Eye (tissue), 1 donor: ENCODE measurements at regions not wholly inside any gene's neighbourhood (a gene's known extent, or its start where the extent isn't known, plus 50 kb on each side); places are given as distances from the start of the nearest gene placed in this dataset.
"Not testable (repeated sequence)": the region's sequence is repeated elsewhere in the genome, so short reads cannot be mapped to it uniquely, and the experiment has no call there.

Experiments used
- DNase-seq: peaks from one replicate; pipeline ENCODE4 v3.0.0-alpha.2; 2015

DNA sequence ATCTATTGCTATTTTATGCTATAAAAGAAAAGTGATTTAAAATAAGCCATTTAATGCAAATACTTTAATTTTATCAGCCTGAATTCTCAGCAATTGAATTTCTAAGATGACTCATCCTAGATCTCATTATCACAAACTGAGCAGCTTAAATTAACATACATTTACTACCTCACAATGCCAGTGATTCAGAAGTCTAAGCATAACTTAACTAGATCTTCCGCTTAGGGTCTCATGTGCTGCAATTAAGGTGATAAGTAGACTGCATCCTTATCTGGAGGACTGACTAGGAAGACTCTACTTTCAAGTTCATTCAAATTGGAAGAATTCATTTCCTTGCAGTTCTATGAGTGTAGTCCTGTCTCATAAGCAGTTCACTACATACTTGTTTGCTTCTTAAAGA, 286.6 kb downstream of the COL11A1 start:
- no peak for DNase-seq

DNA sequence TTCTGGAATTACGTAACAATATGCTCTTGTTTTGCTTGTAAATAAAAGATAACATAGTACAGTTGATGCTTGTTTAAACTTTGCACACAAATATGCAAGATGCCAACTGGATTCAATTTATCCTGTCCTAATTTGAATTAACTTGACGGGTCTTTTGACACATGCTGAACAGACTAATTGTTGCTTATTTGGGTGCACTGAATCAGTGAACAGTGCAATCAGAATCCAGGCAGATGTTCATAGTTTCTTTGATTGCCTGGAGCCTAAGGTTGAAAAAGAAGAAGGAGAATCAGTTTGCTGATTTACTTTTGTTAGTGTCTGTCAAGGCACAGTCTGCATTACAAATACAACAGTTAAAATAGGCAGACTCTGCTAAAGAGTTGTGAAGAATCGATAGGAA, 307.9 kb downstream of the COL11A1 start:
- peak; percentile 44 for DNase-seq

- DNase-seq: no peak
Measured at GRCh38 chr1:102799496-102799895, 308.8 kb downstream of the COL11A1 start.

DNA sequence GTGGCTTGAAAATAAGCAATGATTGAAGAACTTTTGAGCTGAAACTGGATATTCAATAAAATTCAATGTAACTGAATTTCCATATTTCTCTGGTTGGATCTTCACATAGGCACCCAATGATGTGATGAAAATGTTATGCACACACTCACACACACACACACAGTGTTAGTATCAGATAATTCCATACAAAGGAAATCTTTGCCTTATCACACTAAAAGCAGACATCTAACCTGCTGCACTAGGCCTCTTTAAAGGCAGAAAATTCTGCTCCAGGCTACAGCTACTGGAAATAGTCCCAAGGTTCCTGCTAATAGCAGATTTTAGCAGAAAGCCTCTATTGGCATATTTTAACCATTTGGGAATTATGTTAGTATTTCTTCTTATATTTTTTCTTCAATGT, 309.6 kb downstream of the COL11A1 start:
- DNase-seq: no peak

DNA sequence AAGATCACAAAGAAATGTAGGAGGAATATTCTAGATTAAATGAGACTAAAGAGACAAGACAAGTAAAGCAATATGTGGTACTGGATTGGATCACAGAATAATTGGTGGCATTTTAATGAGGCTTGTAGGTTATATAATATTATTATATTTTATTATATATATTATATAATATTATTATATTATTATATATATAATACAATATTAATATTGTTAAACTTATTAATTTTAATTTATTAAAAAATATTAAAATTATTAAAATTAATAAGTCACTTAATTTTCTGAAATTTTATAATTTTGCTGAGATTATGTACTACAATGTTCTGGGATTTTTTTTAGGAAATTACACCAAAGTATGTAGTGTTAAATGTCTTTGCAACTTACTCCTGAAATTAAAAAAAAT, 311.9 kb downstream of the COL11A1 start:
- no peak for DNase-seq

- peak; percentile 41 for DNase-seq
Measured at GRCh38 chr1:102790997-102791396, 317.3 kb downstream of the COL11A1 start.

- DNase-seq: not testable (repeated sequence)
Measured at GRCh38 chr1:102789951-102790350, 318.4 kb downstream of the COL11A1 start.

DNA sequence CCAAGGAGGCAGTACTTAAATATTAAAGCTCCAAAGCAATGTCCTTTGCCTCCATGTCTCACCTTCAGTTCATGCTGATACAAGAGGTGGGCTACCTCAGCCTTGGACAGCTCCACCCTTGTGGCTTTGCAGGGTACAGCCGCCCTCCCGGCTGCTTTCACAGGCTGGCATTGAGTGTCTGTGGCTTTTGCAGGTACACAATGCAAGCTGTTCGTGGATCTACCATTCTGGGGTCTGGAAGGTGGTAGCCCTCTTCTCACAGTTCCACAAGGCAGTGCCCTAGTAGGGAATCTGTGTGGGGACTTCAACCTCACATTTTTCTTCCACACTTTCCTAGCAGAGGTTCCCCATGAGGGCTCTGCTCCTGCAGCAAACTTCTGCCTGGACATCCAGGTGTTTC, 324.8 kb downstream of the COL11A1 start:
- no peak for DNase-seq

GRCh38 chr1:102782144-102782543, 326.2 kb downstream of the COL11A1 start:
- no peak for DNase-seq

DNA sequence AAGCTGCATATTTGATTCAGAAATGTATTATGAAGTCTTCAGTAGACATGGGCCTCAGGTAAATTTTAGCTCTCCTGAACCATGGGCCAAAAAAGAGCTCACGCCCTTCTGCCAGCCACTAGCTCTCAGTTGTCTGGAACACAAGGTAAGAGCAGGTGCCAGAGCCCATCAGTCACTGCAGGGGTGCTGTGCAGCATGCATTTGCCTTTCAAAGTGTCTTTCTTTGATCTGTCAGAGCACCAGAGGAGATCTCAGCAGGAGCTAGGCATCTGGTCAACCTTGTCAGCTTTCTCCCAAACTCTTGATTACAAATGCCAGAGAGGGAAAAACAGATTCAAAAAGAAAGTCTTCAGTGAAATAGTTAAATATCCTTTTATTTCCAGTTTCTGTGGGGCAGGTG, 332.3 kb downstream of the COL11A1 start:
- no peak for DNase-seq

DNA sequence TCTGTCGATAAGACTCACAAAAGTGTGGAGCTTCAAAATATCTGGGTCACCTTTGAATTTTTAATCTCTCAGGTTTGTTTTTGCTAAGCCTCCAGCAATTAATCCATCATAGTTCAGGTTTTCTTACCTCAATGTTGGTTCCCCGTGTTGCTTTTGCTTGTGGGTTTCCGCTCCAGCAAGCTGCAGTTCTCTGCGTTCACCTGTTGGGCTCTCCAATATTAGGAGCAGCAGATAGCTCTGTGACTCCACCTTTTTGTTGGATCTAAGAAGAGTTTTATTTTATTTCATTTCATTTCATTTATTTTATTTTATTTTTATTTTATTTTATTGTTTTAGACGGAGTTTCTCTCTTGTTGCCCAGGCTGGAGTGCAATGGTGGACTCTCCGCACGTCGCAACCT, 335.5 kb downstream of the COL11A1 start:
- no peak for DNase-seq

- DNase-seq: peak; percentile 78
Measured at GRCh38 chr1:102758418-102758817, 349.9 kb downstream of the COL11A1 start.

GRCh38 chr1:102757363-102757762, 351.0 kb downstream of the COL11A1 start:
- DNase-seq: peak; percentile 10

- DNase-seq: no peak
Measured at GRCh38 chr1:102751111-102751510, 357.2 kb downstream of the COL11A1 start.

DNA sequence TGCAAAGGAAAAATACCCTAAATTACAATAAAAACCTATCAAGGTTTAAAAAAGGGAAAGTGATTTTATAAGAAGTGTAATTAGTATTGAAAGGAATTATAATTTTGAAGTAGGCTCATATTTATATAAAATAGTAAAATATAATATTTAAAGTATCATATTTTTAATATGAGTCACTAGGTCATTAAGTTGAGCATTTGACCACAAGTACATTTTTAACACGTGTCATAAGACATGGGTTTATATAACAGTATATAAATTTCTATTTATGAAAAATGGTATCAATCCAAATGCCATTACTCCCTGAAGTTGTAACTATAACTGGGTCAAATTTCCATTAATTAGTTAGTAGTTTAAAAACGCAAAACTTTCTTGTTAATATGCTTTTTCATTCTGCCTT, 365.9 kb downstream of the COL11A1 start:
- no peak for DNase-seq

DNA sequence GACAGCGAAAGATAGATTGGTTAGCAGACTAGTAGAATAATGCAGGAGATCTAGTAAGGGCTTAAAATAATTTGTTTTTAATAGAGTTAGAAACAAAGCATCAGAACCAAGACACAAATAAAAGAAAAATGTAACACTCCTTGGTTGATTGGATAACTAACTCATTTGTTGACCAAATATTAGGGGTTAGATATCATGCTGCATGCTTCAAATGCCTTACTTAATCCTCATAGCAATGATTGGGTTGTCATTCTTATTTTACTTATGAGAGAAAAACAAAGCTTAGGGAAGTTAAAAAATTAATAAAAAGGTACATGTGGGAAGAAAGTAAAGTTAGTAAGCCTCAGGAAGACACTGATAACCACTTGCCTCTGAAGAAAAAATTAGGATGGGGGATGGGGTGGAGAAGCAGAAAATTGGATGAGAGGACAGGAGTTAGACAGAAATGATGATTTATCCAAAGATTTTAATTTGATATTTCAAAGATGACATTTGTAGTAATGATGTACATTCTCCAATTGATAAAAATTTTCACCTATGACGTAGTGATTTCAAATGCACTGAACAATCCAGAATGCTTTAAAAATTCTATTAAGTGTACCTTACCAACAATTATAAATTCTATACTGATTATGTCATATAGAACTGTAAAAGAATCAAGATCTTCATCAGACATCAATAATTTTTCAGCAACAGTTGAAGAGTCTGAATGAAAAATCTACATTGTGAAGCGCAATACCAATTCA, 374.7 kb downstream of the COL11A1 start:
- no peak for DNase-seq

DNA sequence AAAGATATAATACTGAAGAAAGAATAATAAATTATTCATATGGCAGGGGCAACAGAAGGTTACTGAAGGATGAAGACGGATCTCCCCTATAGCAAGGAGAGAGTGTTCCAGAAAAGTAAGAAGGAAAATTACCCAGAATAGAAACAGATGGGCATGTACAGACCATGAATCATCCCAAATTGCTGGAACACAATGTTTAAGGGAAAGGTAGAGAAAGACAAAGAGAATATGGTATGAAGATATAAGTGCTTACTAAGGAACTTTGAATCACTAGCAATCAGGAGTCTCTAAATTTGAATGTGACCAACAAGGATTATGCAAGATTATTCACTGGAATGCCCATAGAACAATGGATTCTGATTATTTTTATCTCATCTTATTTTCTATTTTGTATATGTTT, 375.4 kb downstream of the COL11A1 start:
- DNase-seq: no peak

DNA sequence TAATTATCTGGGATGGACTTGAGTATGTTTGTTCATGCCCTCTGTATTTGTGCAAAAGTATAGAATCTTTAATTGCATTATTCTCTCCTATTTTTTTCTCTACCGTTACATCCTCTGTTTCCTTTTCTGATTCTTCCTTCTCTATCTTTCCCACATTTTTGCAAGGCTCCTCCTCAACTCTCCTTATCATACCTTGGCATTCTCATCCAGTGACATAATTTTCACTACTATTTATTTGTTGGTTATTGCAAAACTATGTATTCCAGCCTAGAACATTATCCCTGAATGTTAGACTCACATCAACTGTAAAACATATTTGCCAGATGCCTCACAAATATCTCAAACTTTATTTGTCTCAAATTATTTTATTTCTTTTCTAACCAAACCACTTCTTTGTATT, 381.9 kb downstream of the COL11A1 start:
- DNase-seq: no peak

DNA sequence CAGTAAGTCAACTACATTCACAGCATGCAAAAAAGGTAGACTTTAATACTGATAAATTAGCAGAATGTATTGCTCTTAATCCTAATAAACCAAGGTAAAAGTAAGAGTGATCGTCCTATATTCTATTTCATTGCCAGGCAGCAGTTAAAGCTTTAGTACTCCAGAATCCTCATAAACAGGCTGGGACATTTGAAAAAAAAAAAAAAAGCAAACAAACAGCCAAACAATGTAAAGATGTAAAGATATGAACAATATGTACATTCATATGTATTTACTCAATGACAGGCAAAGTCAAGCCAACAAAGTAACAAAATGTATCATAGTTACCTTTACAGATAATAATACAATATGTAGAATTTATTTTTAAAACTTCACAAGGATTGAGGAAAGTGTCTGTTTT, 383.6 kb downstream of the COL11A1 start:
- DNase-seq: no peak

DNA sequence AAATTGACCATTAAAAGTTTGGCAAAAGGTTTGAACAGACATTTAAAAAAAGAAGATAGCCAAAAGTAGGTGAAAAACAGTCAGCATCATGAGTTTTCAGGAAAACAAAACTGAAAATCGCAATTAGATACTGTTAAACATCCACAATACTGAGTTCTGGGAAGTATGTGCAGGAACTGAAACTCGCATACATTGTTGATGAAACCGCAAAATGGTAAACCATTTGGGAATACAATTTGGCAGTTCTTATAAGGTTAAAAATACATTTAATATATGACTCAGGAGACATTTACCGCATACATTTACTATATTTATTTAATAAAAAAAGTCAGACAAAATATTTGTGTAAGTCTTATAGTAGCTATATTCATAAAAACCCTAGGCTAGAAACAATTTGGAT, 393.2 kb downstream of the COL11A1 start:
- no peak for DNase-seq

DNA sequence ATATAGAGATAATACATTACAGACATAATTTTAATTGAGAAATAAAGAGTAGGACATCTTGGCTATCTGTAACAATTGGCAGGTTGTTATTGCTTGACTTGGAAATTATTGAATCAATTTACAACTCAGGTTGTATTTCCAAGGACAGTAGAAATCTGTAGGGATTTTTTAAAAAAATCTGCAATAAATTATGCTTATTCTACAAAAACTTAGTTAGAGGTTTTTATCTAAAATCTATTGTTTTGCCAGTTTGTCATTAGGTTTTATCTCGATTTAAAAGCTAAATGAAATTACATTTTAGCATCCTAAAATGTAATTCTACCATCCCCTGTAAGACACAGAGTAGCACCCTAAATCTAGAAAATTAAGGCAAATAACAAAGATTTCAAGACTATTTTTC, 408.8 kb downstream of the COL11A1 start:
- no peak for DNase-seq

- no peak for DNase-seq
Measured at GRCh38 chr1:102693345-102693744, 415.0 kb downstream of the COL11A1 start.

GRCh38 chr1:102691592-102692090, 416.7 kb downstream of the COL11A1 start:
- no peak for DNase-seq

GRCh38 chr1:102687383-102687782, 420.9 kb downstream of the COL11A1 start:
- no peak for DNase-seq

GRCh38 chr1:102661481-102661880, 446.8 kb downstream of the COL11A1 start:
- DNase-seq: no peak
